ENCODE measurements at regions not wholly inside any gene's neighbourhood (a gene's known extent, or its start where the extent isn't known, plus 50 kb on each side); places are given as distances from the start of the nearest gene placed in this dataset.
A peak's percentile ranks its signal among the peaks of the same experiment; 100 is the strongest.

GRCh38 chr19:28316464-28316863 is 896.5 kb downstream of the UQCRFS1 start:
- TF ChIP-seq EGR1 (IDR thresholded peaks at IDR 0.05) = peak; percentile 59
- no peak for TF ChIP-seq ZBTB7A (IDR thresholded peaks at IDR 0.05; ENCODE audit: low read depth)
- 0 out of 2 replicates have a peak, but pooled peaks have one; percentile 1 for TF ChIP-seq RAD21 (IDR thresholded peaks at IDR 0.05; ENCODE audit: low read depth)
- TF ChIP-seq FOXM1 (IDR thresholded peaks at IDR 0.05; ENCODE audit: borderline replicate concordance, low read depth) = peak; percentile 41; the same call in 1 of the 2 replicates
- TF ChIP-seq TAF1 (IDR thresholded peaks at IDR 0.05; ENCODE audit: low read depth) = no peak
- peak; percentile 92 for TF ChIP-seq EP300 (IDR thresholded peaks at IDR 0.05; ENCODE audit: borderline replicate concordance)
- TF ChIP-seq, protein P1, sequence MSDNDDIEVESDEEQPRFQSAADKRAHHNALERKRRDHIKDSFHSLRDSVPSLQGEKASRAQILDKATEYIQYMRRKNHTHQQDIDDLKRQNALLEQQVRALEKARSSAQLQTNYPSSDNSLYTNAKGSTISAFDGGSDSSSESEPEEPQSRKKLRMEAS (IDR thresholded peaks at IDR 0.05) = no peak
- TF ChIP-seq REST (IDR thresholded peaks at IDR 0.05; ENCODE audit: low read depth) = no peak
- peak; percentile 70; the same call in 1 of the 2 replicates for TF ChIP-seq TEAD4 (IDR thresholded peaks at IDR 0.05)
- TF ChIP-seq, protein P2, sequence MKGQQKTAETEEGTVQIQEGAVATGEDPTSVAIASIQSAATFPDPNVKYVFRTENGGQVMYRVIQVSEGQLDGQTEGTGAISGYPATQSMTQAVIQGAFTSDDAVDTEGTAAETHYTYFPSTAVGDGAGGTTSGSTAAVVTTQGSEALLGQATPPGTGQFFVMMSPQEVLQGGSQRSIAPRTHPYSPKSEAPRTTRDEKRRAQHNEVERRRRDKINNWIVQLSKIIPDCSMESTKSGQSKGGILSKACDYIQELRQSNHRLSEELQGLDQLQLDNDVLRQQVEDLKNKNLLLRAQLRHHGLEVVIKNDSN (IDR thresholded peaks at IDR 0.05) = 0 out of 2 replicates have a peak, but pooled peaks have one; percentile 19
- no peak for TF ChIP-seq CREB1 (IDR thresholded peaks at IDR 0.05; ENCODE audit: low read depth)
- TF ChIP-seq TCF12 (IDR thresholded peaks at IDR 0.05; ENCODE audit: low read depth) = peak; percentile 93
- no peak for TF ChIP-seq CEBPB (IDR thresholded peaks at IDR 0.05)
- TF ChIP-seq YY1 (IDR thresholded peaks at IDR 0.05; ENCODE audit: low read depth) = 0 out of 2 replicates have a peak, but pooled peaks have one; percentile 4
- peak; percentile 86 for TF ChIP-seq NFIC (IDR thresholded peaks at IDR 0.05)

- TF ChIP-seq NFIC (IDR thresholded peaks at IDR 0.05) = no peak
- TF ChIP-seq TEAD4 (IDR thresholded peaks at IDR 0.05) = no peak
- no peak for TF ChIP-seq TCF12 (IDR thresholded peaks at IDR 0.05; ENCODE audit: low read depth)
- TF ChIP-seq FOXM1 (IDR thresholded peaks at IDR 0.05; ENCODE audit: borderline replicate concordance, low read depth) = no peak
- TF ChIP-seq ZBTB7A (IDR thresholded peaks at IDR 0.05; ENCODE audit: low read depth) = no peak
- TF ChIP-seq, protein P2 (IDR thresholded peaks at IDR 0.05) = no peak
- no peak for TF ChIP-seq TAF1 (IDR thresholded peaks at IDR 0.05; ENCODE audit: low read depth)
- no peak for TF ChIP-seq REST (IDR thresholded peaks at IDR 0.05; ENCODE audit: low read depth)
- no peak for TF ChIP-seq CREB1 (IDR thresholded peaks at IDR 0.05; ENCODE audit: low read depth)
- no peak for TF ChIP-seq YY1 (IDR thresholded peaks at IDR 0.05; ENCODE audit: low read depth)
- TF ChIP-seq EGR1 (IDR thresholded peaks at IDR 0.05) = no peak
- TF ChIP-seq RAD21 (IDR thresholded peaks at IDR 0.05; ENCODE audit: low read depth) = no peak
- TF ChIP-seq EP300 (IDR thresholded peaks at IDR 0.05; ENCODE audit: borderline replicate concordance) = no peak
- TF ChIP-seq, protein P1 (IDR thresholded peaks at IDR 0.05) = no peak
- TF ChIP-seq CEBPB (IDR thresholded peaks at IDR 0.05) = no peak
These were observed 898.2 kb downstream of the UQCRFS1 start for GRCh38 chr19:28314756-28315155.

DNA sequence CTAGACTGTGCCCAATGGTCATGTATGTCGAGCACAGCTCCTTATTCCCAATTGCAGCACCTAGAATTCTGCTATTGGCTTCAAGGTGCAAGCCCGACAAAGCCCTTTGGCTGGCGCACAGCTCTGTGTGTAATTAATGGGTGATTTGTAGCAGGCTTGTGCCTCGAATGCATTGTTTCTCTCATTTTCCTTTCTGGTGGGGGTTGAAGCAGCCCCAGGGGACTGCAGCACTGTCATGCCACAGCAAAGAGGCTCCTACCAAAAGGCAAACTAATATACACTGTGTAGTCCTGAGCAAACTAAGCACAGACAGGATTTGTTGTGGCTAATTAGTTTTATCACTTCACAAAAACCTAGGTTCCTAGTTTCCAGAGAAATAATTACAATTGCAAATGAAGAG is 898.7 kb downstream of the UQCRFS1 start:
- no peak for TF ChIP-seq REST (IDR thresholded peaks at IDR 0.05; ENCODE audit: low read depth)
- no peak for TF ChIP-seq TAF1 (IDR thresholded peaks at IDR 0.05; ENCODE audit: low read depth)
- TF ChIP-seq FOXM1 (IDR thresholded peaks at IDR 0.05; ENCODE audit: borderline replicate concordance, low read depth) = no peak
- no peak for TF ChIP-seq NFIC (IDR thresholded peaks at IDR 0.05)
- no peak for TF ChIP-seq CREB1 (IDR thresholded peaks at IDR 0.05; ENCODE audit: low read depth)
- TF ChIP-seq, protein P2 (IDR thresholded peaks at IDR 0.05) = no peak
- no peak for TF ChIP-seq CEBPB (IDR thresholded peaks at IDR 0.05)
- no peak for TF ChIP-seq EGR1 (IDR thresholded peaks at IDR 0.05)
- TF ChIP-seq, protein P1 (IDR thresholded peaks at IDR 0.05) = no peak
- no peak for TF ChIP-seq EP300 (IDR thresholded peaks at IDR 0.05; ENCODE audit: borderline replicate concordance)
- TF ChIP-seq ZBTB7A (IDR thresholded peaks at IDR 0.05; ENCODE audit: low read depth) = no peak

All from Ishikawa (cell line).